Omental fat pad (tissue), 3 donors: ENCODE measurements at regions not wholly inside any gene's neighbourhood (a gene's known extent, or its start where the extent isn't known, plus 50 kb on each side); places are given as distances from the start of the nearest gene placed in this dataset.
A peak's percentile ranks its signal among the peaks of the same experiment; 100 is the strongest.

ENCODE experiments used
- ATAC-seq: fragments of 150-250 bp; one replicate; pipeline ENCODE4 v1.9.1; 2016; ENCODE audit warnings: mild to moderate bottlenecking, moderate library complexity; ENCODE audit not compliant: low FRiP score
- DNase-seq: peaks from one replicate; pipeline ENCODE4 v3.0.0-alpha.2; 2019; ENCODE audit warnings: low spot score
- TF ChIP-seq, protein P1 (sequence below), 3 donors: fragments of 450-650 bp; IDR thresholded peaks; one replicate each; pipeline ENCODE4 v1.5.1; 2016 to 2017; ENCODE audit warnings: antibody characterized with exemption in 3 of 3, mild to moderate bottlenecking in 3 of 3, moderate library complexity in 2 of 3

DNA sequence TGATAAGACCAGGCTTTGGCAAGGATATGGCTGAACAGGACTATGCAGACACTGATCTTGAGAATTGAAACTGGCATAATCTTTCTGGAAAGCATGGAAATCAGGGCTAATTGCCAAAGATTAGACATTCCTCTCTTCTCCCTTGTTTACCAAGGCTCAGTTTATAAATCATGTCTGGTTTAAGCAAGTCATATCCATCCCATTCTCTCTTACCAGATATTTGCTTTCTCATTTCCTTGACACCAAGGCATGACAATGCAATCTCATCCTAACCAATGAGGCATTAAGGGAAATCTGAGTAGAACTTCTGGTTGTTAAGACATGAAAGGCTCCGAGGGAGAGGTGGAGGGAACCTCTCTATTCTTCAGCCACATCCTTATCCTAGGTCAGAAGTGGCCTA, 110.3 kb upstream of the CEP85L start:
- DNase-seq (no peak), ATAC-seq (no peak)
- TF ChIP-seq, protein P1, sequence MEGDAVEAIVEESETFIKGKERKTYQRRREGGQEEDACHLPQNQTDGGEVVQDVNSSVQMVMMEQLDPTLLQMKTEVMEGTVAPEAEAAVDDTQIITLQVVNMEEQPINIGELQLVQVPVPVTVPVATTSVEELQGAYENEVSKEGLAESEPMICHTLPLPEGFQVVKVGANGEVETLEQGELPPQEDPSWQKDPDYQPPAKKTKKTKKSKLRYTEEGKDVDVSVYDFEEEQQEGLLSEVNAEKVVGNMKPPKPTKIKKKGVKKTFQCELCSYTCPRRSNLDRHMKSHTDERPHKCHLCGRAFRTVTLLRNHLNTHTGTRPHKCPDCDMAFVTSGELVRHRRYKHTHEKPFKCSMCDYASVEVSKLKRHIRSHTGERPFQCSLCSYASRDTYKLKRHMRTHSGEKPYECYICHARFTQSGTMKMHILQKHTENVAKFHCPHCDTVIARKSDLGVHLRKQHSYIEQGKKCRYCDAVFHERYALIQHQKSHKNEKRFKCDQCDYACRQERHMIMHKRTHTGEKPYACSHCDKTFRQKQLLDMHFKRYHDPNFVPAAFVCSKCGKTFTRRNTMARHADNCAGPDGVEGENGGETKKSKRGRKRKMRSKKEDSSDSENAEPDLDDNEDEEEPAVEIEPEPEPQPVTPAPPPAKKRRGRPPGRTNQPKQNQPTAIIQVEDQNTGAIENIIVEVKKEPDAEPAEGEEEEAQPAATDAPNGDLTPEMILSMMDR (IDR thresholded peaks at IDR 0.05), result no peak

DNA sequence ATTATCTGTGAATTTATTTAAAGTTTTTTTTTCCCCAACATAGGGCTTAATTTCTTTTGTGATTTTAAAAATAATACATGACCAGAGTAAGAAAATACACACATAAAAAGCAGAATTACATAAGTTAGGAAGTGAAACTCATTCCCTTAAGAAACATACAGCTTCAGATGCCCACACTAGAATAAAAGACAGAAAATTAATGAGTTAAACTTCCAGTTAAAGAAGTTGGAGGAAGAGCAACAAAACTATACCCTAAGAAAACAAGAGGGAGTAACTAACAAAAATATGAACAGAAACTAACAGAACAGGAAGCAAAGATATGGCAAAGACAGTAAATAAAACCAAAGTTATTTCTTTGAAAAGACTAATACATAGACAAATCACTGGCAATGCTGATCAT, 107.6 kb upstream of the CEP85L start:
- DNase-seq (no peak), ATAC-seq (no peak)
- TF ChIP-seq, protein P1 (IDR thresholded peaks at IDR 0.05), result no peak

DNA sequence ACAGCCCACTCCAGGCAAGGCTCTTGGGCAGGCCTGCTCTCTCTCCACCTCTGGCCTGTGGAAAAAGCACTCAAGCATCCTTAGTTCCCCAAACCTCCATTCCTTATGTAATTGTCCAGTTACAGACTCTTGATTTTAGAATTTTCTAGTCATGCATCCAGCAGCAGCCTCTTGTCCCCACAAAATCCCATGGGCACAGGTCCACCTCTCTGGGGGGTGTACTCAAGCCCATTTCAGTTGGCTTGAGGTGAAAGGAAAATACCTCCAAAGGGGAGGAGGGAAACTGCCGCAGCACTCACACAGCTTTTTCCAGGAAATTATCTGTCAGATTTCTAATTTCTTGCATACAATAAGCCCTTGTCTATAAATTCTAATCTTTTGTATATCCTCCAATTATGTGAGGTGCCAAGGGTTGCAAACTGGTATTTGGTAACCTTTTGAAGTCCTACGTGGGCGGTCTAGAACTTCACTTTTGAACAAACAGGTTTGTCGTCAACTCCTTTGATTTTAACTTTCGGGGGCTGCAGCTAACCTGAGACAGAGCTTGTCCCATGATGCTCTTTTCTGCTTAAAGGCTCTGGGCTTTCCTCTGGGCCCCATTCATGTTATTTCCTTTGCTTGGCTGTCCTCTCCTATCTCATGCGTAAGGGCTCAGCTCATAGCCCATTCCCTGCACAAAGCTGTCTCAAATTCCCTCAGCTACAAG, 104.7 kb upstream of the CEP85L start:
- TF ChIP-seq, protein P1 (IDR thresholded peaks at IDR 0.05), result no peak
- ATAC-seq (no peak), DNase-seq (no peak)

DNA sequence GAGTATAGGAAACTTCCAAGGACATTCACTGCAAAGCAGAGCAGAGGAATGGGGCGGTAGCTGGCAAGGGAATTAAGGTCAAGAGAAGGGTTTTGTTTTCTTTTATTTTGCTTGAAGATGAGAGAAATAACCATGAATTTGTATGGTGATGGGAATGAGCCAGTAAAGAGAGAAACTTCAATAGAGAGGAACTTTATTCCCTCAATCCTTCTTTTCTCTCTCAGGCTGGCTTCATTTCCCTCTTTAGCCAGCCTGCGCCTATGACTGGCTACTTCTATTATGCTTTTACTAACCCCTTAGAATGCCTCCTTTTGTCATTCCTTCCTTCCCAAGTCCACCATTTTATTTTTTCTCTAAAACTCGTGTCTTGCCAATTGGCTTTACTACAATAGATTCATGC, 101.4 kb upstream of the CEP85L start:
- DNase-seq (no peak), ATAC-seq (no peak)
- TF ChIP-seq, protein P1 (IDR thresholded peaks at IDR 0.05), result no peak

DNA sequence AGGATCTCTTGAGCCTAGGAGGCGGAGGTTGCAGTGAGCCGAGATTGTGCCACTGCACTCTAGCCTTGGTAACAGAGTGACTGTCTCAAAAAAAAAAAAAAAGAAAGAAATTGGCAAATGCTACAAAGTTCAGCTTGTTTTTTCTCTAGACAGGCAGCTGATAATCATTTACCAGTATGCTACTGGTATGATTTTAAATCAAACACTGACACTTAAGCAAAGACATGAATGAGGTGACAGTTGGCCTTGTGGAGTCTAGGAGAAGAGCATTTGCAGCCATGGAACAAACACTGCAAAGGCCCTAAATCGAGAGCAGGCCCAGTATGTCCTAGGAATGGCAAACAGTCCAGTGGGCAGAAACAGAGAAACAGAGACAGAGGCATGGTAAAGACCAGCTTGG, 99.7 kb upstream of the CEP85L start:
- DNase-seq, result no peak
- ATAC-seq, result no peak
- TF ChIP-seq, protein P1 (IDR thresholded peaks at IDR 0.05), result no peak

DNA sequence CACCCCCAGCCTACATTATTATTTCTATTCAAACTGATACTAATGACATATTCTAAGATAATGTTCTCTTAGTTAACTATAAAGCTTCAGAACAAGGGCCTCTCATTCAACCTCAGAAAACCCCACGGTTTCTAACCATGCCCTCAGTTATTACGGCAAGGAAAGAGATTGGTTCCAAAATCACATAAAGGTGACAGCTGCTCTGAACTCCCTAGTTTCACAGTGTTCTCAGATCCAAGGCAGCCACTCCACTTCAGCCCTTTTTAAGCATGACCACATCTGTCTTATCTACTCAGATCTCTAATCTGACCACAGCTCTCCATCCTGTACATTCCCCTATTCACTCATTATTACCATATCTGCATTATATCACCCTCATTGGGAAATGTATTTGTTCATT, 98.8 kb upstream of the CEP85L start:
- TF ChIP-seq, protein P1 (IDR thresholded peaks at IDR 0.05), result no peak
- ATAC-seq (no peak), DNase-seq (no peak)

DNA sequence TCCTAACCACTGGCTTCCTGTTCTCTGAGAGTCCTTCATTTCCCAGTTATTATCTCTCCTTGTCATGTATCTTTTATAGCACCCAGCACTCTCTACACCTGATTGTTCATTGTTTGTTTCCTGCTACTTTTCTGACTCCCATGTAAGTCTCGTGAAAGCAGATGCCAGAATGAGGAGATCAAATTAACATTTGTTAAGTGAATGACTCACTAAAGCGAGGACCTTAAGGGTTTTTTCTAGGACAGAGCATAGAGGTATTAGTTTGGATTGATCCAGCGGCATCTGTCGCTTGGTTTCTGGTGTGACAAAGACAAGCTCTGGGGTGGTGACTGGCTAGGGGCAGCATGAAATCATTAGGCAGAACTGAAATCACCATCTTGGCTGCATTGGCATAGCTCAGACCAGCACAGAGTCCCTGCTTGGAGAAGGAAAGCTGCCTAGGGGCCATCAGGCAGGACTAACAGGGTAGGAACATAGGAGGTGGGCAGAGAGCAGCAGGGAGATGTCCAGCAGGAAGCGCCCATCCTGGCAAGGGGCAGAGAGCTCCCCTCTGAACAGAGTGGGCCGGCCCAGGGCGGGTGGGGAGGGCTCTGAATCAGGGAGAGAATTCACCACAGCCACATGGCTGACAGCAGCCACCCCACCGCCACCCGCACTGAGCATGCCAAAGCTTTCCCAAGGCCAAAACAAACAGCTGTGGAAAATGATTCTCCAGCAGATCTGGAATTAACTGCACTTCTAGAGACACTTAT, 97.1 kb upstream of the CEP85L start:
- DNase-seq, result no peak
- ATAC-seq, result peak; percentile 32
- TF ChIP-seq, protein P1 (IDR thresholded peaks at IDR 0.05), result no peak
